ENCODE measurements at regions not wholly inside any gene's neighbourhood (a gene's known extent, or its start where the extent isn't known, plus 50 kb on each side); places are given as distances from the start of the nearest gene placed in this dataset.

GRCh38 chr18:43682196-43682595 lies 404.9 kb upstream of the SYT4 start:
- no peak for TF ChIP-seq TAF1 (IDR thresholded peaks at IDR 0.05; ENCODE audit: borderline replicate concordance, insufficient read depth, low read length)
- TF ChIP-seq, protein P1, sequence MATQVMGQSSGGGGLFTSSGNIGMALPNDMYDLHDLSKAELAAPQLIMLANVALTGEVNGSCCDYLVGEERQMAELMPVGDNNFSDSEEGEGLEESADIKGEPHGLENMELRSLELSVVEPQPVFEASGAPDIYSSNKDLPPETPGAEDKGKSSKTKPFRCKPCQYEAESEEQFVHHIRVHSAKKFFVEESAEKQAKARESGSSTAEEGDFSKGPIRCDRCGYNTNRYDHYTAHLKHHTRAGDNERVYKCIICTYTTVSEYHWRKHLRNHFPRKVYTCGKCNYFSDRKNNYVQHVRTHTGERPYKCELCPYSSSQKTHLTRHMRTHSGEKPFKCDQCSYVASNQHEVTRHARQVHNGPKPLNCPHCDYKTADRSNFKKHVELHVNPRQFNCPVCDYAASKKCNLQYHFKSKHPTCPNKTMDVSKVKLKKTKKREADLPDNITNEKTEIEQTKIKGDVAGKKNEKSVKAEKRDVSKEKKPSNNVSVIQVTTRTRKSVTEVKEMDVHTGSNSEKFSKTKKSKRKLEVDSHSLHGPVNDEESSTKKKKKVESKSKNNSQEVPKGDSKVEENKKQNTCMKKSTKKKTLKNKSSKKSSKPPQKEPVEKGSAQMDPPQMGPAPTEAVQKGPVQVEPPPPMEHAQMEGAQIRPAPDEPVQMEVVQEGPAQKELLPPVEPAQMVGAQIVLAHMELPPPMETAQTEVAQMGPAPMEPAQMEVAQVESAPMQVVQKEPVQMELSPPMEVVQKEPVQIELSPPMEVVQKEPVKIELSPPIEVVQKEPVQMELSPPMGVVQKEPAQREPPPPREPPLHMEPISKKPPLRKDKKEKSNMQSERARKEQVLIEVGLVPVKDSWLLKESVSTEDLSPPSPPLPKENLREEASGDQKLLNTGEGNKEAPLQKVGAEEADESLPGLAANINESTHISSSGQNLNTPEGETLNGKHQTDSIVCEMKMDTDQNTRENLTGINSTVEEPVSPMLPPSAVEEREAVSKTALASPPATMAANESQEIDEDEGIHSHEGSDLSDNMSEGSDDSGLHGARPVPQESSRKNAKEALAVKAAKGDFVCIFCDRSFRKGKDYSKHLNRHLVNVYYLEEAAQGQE (IDR thresholded peaks at IDR 0.05; ENCODE audit: insufficient read depth in 1 of 2, low read depth in 2 of 2, low read length in 2 of 2): no peak
- no peak for TF ChIP-seq SIN3A (IDR thresholded peaks at IDR 0.05; ENCODE audit: borderline replicate concordance, insufficient read depth, low read length)
- TF ChIP-seq POLR2AphosphoS5 (IDR thresholded peaks at IDR 0.05; ENCODE audit: low read depth, low read length): no peak

All from PFSK-1 (cell line).